K562 (cell line): ENCODE measurements at regions not wholly inside any gene's neighbourhood (a gene's known extent, or its start where the extent isn't known, plus 50 kb on each side); places are given as distances from the start of the nearest gene placed in this dataset.

Experiments
- ATAC-seq: fragments of 200-7000 bp; cut with Tn5 transposase; 3 replicates; pipeline ENCODE4 v1.9.1; 2020; ENCODE audit warnings: moderate library complexity
- BruUV-seq: library from RNA; stranded (reverse); fragments of 400-500 nt; replicated peaks from 2 replicates; lab custom pipeline; 2021; lab: Mats Ljungman, UMichigan
- CTCF ChIA-PET: fragments of 300-600 bp; formaldehyde crosslinking; extraction: SDS; loops from one replicate; lab custom pipeline; 2021; ENCODE audit warnings: low intra/inter-chr PET ratio; lab: Yijun Ruan, JAX
- POLR2A ChIA-PET: fragments of 300-600, 350-650 bp; sonication (Branson Sonifier 250); formaldehyde crosslinking; extraction: SDS; loops from one replicate; lab custom pipeline; 2021; ENCODE audit warnings: antibody characterized with exemption, inconsistent platforms; lab: Yijun Ruan, JAX
- DNase-seq, 4 experiments: peaks; one replicate each; pipeline versions ENCODE4 v3.0.0 to v3.0.0-alpha.2; 2011 to 2018; ENCODE audit warnings: low spot score in 3 of 4, mixed read lengths in 3 of 4; ENCODE audit errors: extremely low read depth in 1 of 4
- FAIRE-seq: peaks from 2 replicates; lab custom pipeline; 2011; peaks lifted over from hg19 to GRCh38; lab: Jason Lieb, UNC
- H2AFZ ChIP-seq: 2 replicates; pipeline ENCODE4 v1.6.0; 2011; ENCODE audit warnings: low read depth, low read length, control low read depth, inconsistent platforms
- H3K27ac ChIP-seq: fragments of 200-600 bp; 3 replicates; pipeline ENCODE4 v1.8.0; 2011; ENCODE audit warnings: low read depth, mild to moderate bottlenecking, control low read depth, inconsistent platforms, low read length, moderate library complexity, mixed read lengths; ENCODE audit errors: extremely low read depth
- H3K27me3 ChIP-seq, 2 experiments: fragments of 300-600 bp in 1 of 2; 2 replicates in 1 of 2; 3 replicates in 1 of 2; pipeline versions ENCODE4 v1.6.0 to v1.8.0; 2011; ENCODE audit warnings: inconsistent platforms in 2 of 2, low read length in 2 of 2, mild to moderate bottlenecking in 1 of 2, mixed read lengths in 1 of 2, moderate library complexity in 1 of 2; ENCODE audit not compliant: control insufficient read depth in 2 of 2, insufficient read depth in 2 of 2
- H3K36me3 ChIP-seq: fragments of 300-600 bp; 3 replicates; pipeline ENCODE4 v1.8.0; 2011; ENCODE audit warnings: mild to moderate bottlenecking, low read length, inconsistent platforms; ENCODE audit not compliant: control insufficient read depth, insufficient read depth
- H3K4me1 ChIP-seq, 2 experiments: fragments of 200-600 bp in 1 of 2; replicated peaks in 1 of 2; 2 replicates in 1 of 2; 3 replicates in 1 of 2; pipeline versions ENCODE4 v1.5.1 to v1.8.0; 2011; ENCODE audit warnings: inconsistent platforms in 2 of 2, low read length in 2 of 2, mild to moderate bottlenecking in 1 of 2, mixed read lengths in 1 of 2, moderate library complexity in 1 of 2; ENCODE audit not compliant: control insufficient read depth in 2 of 2, insufficient read depth in 2 of 2
- H3K4me2 ChIP-seq: 2 replicates; pipeline ENCODE4 v1.6.1; 2011; ENCODE audit warnings: low read length, control low read depth, inconsistent platforms, mixed read lengths; ENCODE audit not compliant: insufficient read depth
- H3K4me3 ChIP-seq: fragments of 200-600 bp; sonication (generic), shearing (Covaris generic); 2 replicates; pipeline ENCODE4 v1.5.1; 2016; ENCODE audit warnings: control low read depth, inconsistent platforms
- H3K79me2 ChIP-seq: fragments of 200-600 bp; 3 replicates; pipeline ENCODE4 v1.8.0; 2011; ENCODE audit warnings: low read length, inconsistent platforms; ENCODE audit not compliant: control insufficient read depth, insufficient read depth
- H3K9ac ChIP-seq, 2 experiments: 2 replicates each; pipeline versions ENCODE4 v1.6.0 to v1.6.1; 2011; ENCODE audit warnings: low read depth in 2 of 2, low read length in 2 of 2, control low read depth in 1 of 2, inconsistent platforms in 1 of 2, mild to moderate bottlenecking in 1 of 2, mixed read lengths in 1 of 2; ENCODE audit not compliant: insufficient read depth in 1 of 2
- H3K9me1 ChIP-seq: one replicate; pipeline ENCODE4 v1.6.0; 2011; ENCODE audit warnings: inconsistent platforms, mild to moderate bottlenecking, low read length, moderate library complexity; ENCODE audit not compliant: control insufficient read depth, insufficient read depth
- H3K9me3 ChIP-seq: replicated peaks from 2 replicates; pipeline ENCODE4 v1.5.1; 2011; ENCODE audit warnings: low read depth, low read length, inconsistent platforms; ENCODE audit not compliant: control insufficient read depth, insufficient read depth
- H4K20me1 ChIP-seq: replicated peaks from 2 replicates; pipeline ENCODE4 v1.6.1; 2011; ENCODE audit warnings: low read length, inconsistent platforms, mixed read lengths; ENCODE audit not compliant: control insufficient read depth, insufficient read depth
- LARP7 ChIP-seq: fragments of 450-650 bp; IDR thresholded peaks from 2 replicates; pipeline ENCODE4 v1.6.1; 2016
- NR3C1 ChIP-seq: sonication (generic); formaldehyde crosslinking; IDR thresholded peaks from 2 replicates; pipeline ENCODE4 v1.8.1; 2022; ENCODE audit warnings: missing genetic modification reagents
- POLR2A ChIP-seq: fragments of 450-650 bp; conservative IDR thresholded peaks from 2 replicates; pipeline ENCODE4 v1.6.1; 2016
- PYGO2 ChIP-seq: fragments of 450-650 bp; IDR thresholded peaks from 2 replicates; pipeline ENCODE4 v1.6.1; 2016; ENCODE audit warnings: mild to moderate bottlenecking, missing genetic modification characterization, moderate library complexity, missing compliant biosample characterization
- TARDBP ChIP-seq: fragments of 450-650 bp; IDR thresholded peaks from 2 replicates; pipeline ENCODE4 v1.6.1; 2016
- THAP7 ChIP-seq: fragments of 250-450 bp; sonication (Bioruptor Pico); IDR thresholded peaks from 2 replicates; pipeline ENCODE4 v1.5.0; 2021
- ZBTB26 ChIP-seq: fragments of 450-650 bp; formaldehyde crosslinking; IDR thresholded peaks from 2 replicates; pipeline ENCODE4 v1.4.0; 2022; ENCODE audit warnings: missing genetic modification characterization
- ZKSCAN1 ChIP-seq: fragments of 150-350 bp; IDR thresholded peaks from 2 replicates; pipeline ENCODE4 v1.6.1; 2016; ENCODE audit warnings: low read depth, low read length
- ZNF217 ChIP-seq: sonication (generic); formaldehyde crosslinking; IDR thresholded peaks from 2 replicates; pipeline ENCODE4 v1.8.0; 2022; ENCODE audit warnings: mild to moderate bottlenecking, missing genetic modification reagents
- ZNF253 ChIP-seq: fragments of 250-450 bp; sonication (Bioruptor Pico); conservative IDR thresholded peaks from 2 replicates; pipeline ENCODE4 v1.6.1; 2021; ENCODE audit warnings: mild to moderate bottlenecking
- ZNF347 ChIP-seq: fragments of 450-650 bp; formaldehyde crosslinking; IDR thresholded peaks from 2 replicates; pipeline ENCODE4 v1.4.0; 2020; ENCODE audit warnings: low read depth, mild to moderate bottlenecking, moderate library complexity
- WGBS: fragments of 100-300 bp; shearing (Covaris generic); methylation state at CpG from one replicate; pipeline ENCODE4 v1.1.6; 2016; ENCODE audit warnings: low coverage, mixed read lengths; ENCODE audit not compliant: insufficient coverage; ENCODE audit errors: missing lambda C conversion rate; 5-methylcytosine and 5-hydroxymethylcytosine counted together
- in situ Hi-C: fragments of 300-500 bp; cut with MboI; formaldehyde crosslinking; loops from 4 replicates; pipeline ENCODE4 v1.15.0; 2018; ENCODE audit warnings: inconsistent platforms, mixed read lengths
- intact Hi-C: fragments of 100-400 bp; cut with micrococcal nuclease; formaldehyde crosslinking; loops from 2 replicates; pipeline ENCODE4 v1.14.2; 2022
- TF ChIP-seq, protein P1 (sequence below): fragments of 450-650 bp; formaldehyde crosslinking; IDR thresholded peaks from 2 replicates; pipeline ENCODE4 v1.4.0; 2020; ENCODE audit warnings: mild to moderate bottlenecking, moderate library complexity

DNA sequence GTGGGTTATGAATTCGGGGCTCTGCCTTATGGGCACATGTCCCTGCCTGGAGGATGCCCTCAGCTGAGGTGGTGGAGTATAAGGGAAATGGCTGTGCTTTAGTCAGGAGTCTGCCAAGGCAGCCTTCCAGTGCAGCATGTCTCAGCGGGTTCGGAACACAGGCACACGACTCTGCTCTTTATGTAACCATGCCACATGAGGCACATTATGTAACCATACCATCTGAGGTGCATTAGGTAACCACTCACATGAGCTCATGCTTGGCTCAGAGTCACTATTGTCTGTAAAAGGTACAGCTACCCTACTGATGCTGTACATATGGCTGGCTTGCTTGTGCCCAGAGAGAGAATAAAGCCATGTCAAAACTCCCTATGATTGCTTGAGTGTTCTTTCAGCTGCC lies 723.6 kb downstream of the TRAM1L1 start:
- POLR2A ChIA-PET = no interaction called here
- FAIRE-seq = no peak

GRCh38 chr4:116358633-116359222 lies 726.6 kb downstream of the TRAM1L1 start:
- BruUV-seq = no TSS peak
- no peak overlapping the region for H2AFZ ChIP-seq
- no peak for TF ChIP-seq ZNF347 (CRISPR knock-in tag)
- no peak for TF ChIP-seq PYGO2
- no peak for TF ChIP-seq ZKSCAN1
- no peak for TF ChIP-seq TARDBP
- TF ChIP-seq ZBTB26 (CRISPR knock-in tag) = no peak
- TF ChIP-seq, protein P1, sequence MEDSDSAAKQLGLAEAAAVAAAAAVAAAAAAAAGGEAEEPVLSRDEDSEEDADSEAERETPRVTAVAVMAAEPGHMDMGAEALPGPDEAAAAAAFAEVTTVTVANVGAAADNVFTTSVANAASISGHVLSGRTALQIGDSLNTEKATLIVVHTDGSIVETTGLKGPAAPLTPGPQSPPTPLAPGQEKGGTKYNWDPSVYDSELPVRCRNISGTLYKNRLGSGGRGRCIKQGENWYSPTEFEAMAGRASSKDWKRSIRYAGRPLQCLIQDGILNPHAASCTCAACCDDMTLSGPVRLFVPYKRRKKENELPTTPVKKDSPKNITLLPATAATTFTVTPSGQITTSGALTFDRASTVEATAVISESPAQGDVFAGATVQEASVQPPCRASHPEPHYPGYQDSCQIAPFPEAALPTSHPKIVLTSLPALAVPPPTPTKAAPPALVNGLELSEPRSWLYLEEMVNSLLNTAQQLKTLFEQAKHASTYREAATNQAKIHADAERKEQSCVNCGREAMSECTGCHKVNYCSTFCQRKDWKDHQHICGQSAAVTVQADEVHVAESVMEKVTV (CRISPR knock-in tag) = 0 out of 2 replicates have a peak, but pooled peaks have one; percentile 38
- no peak for TF ChIP-seq ZNF253 (CRISPR knock-in tag)
- no peak for TF ChIP-seq POLR2A
- no peak for TF ChIP-seq ZNF217 (CRISPR knock-in tag)
- no peak for TF ChIP-seq NR3C1 (CRISPR knock-in tag)

More for the DNA sequence above, 723.6 kb downstream of the TRAM1L1 start:
- WGBS = 5% methylated on average over 4 of the region's 4 CpGs
- no peaks in the 10 kb centered on the region for H3K27me3 ChIP-seq
- no peak for DNase-seq
- H3K36me3 ChIP-seq = no peaks in the 10 kb centered on the region
- no peak for TF ChIP-seq LARP7
- no peak for TF ChIP-seq THAP7 (CRISPR knock-in tag)
- no peaks in the 10 kb centered on the region for H3K79me2 ChIP-seq
- intact Hi-C loops (no loop called here), in situ Hi-C loops (no loop called here)
- H4K20me1 ChIP-seq = no peaks in the 10 kb centered on the region
- H2AFZ ChIP-seq = no peak overlapping the region
- H3K27ac ChIP-seq = no peak overlapping the region
- H3K9me3 ChIP-seq = 0 out of 2 replicates have a peak, but pooled peaks cover 2% of the 10 kb centered on the region
- CTCF ChIA-PET = no interaction called here
- H3K4me2 ChIP-seq = no peak overlapping the region
- no peaks in the 10 kb centered on the region for H3K9me1 ChIP-seq
- H3K4me3 ChIP-seq = no peak overlapping the region
- H3K4me1 ChIP-seq = no peaks in the 10 kb centered on the region
- ATAC-seq = no peak
- no TSS peak for BruUV-seq
- no peak overlapping the region for H3K9ac ChIP-seq

More at GRCh38 chr4:116358633-116359222, 726.6 kb downstream of the TRAM1L1 start:
- Histone ChIP-seq H4K20me1 (no peaks in the 10 kb centered on the region), H3K4me3 (no peak overlapping the region), H3K27ac (no peak overlapping the region), H3K9me1 (no peaks in the 10 kb centered on the region), H3K36me3 (no peaks in the 10 kb centered on the region), H3K27me3 (no peaks in the 10 kb centered on the region), H3K4me1 (no peaks in the 10 kb centered on the region), H3K9ac (no peak overlapping the region), H3K9me3 (0 out of 2 replicates have a peak, but pooled peaks cover 2% of the 10 kb centered on the region), H3K79me2 (no peaks in the 10 kb centered on the region), H3K4me2 (no peak overlapping the region)
- ATAC-seq (peak; percentile 85), FAIRE-seq (peak; percentile 74), DNase-seq (peak; percentile 24 to 69 (median 34))
- 7% methylated on average over 9 of the region's 11 CpGs for WGBS
- POLR2A ChIA-PET = no interaction called here
- CTCF ChIA-PET = no interaction called here
- intact Hi-C loops (loop anchor here (10.0 kb wide), 1 partner anchor 1916 kb away; no protein-coding TSS in a partner anchor), in situ Hi-C loops (no loop called here)
